ENCODE measurements at regions not wholly inside any gene's neighbourhood (a gene's known extent, or its start where the extent isn't known, plus 50 kb on each side); places are given as distances from the start of the nearest gene placed in this dataset.

- no peaks in the 10 kb centered on the region for H3K36me3 Mint-ChIP-seq (ENCODE audit: low read depth)
- H3K4me3 Mint-ChIP-seq (ENCODE audit: low read depth), result no peak overlapping the region
- peaks cover 33% of the 10 kb centered on the region for H3K27me3 Mint-ChIP-seq (ENCODE audit: low read depth)
- DNase-seq (ENCODE audit: low spot score), result no peak
- no peaks in the 10 kb centered on the region for H3K4me1 Mint-ChIP-seq (ENCODE audit: low read depth)
- intact Hi-C loops (cut with micrococcal nuclease), result no loop called here
- H3K27ac Mint-ChIP-seq, result no peak overlapping the region
- no peaks in the 10 kb centered on the region for H3K9me3 Mint-ChIP-seq
Measured at GRCh38 chr10:100612601-100613595, 77.2 kb downstream of the HIF1AN start.

- DNase-seq (ENCODE audit: low spot score), result no peak
- intact Hi-C loops (cut with micrococcal nuclease), result no loop called here
- Mint-ChIP-seq H3K4me3 (ENCODE audit: low read depth) (no peak overlapping the region), H3K4me1 (ENCODE audit: low read depth) (no peaks in the 10 kb centered on the region), H3K36me3 (ENCODE audit: low read depth) (no peaks in the 10 kb centered on the region), H3K9me3 (no peaks in the 10 kb centered on the region), H3K27ac (no peak overlapping the region), H3K27me3 (ENCODE audit: low read depth) (peaks cover 34% of the 10 kb centered on the region)
Measured at GRCh38 chr10:100613846-100614245, 78.1 kb downstream of the HIF1AN start.

GRCh38 chr10:100614429-100615095, 78.8 kb downstream of the HIF1AN start:
- Mint-ChIP-seq H3K36me3 (ENCODE audit: low read depth) (no peaks in the 10 kb centered on the region), H3K27me3 (ENCODE audit: low read depth) (peaks cover 41% of the 10 kb centered on the region), H3K9me3 (no peaks in the 10 kb centered on the region), H3K27ac (no peak overlapping the region), H3K4me3 (ENCODE audit: low read depth) (no peak overlapping the region), H3K4me1 (ENCODE audit: low read depth) (no peaks in the 10 kb centered on the region)
- intact Hi-C loops (cut with micrococcal nuclease), result no loop called here
- no peak for DNase-seq (ENCODE audit: low spot score)

- no peaks in the 10 kb centered on the region for H3K9me3 Mint-ChIP-seq
- DNase-seq (ENCODE audit: low spot score), result no peak
- no peaks in the 10 kb centered on the region for H3K4me1 Mint-ChIP-seq (ENCODE audit: low read depth)
- intact Hi-C loops (cut with micrococcal nuclease), result no loop called here
- peaks cover 45% of the 10 kb centered on the region for H3K27me3 Mint-ChIP-seq (ENCODE audit: low read depth)
- H3K27ac Mint-ChIP-seq, result no peak overlapping the region
- no peak overlapping the region for H3K4me3 Mint-ChIP-seq (ENCODE audit: low read depth)
- H3K36me3 Mint-ChIP-seq (ENCODE audit: low read depth), result no peaks in the 10 kb centered on the region
Measured at GRCh38 chr10:100615241-100615640, 79.5 kb downstream of the HIF1AN start.

GRCh38 chr10:100615908-100616307, 80.2 kb downstream of the HIF1AN start:
- Mint-ChIP-seq H3K27ac (no peak overlapping the region), H3K4me1 (ENCODE audit: low read depth) (no peaks in the 10 kb centered on the region), H3K4me3 (ENCODE audit: low read depth) (no peak overlapping the region), H3K27me3 (ENCODE audit: low read depth) (peaks cover 49% of the 10 kb centered on the region), H3K36me3 (ENCODE audit: low read depth) (no peaks in the 10 kb centered on the region), H3K9me3 (no peaks in the 10 kb centered on the region)
- DNase-seq (ENCODE audit: low spot score), result no peak
- intact Hi-C loops (cut with micrococcal nuclease), result no loop called here

GRCh38 chr10:100618091-100618615, 82.4 kb downstream of the HIF1AN start:
- H3K4me3 Mint-ChIP-seq (ENCODE audit: low read depth), result no peak overlapping the region
- H3K27ac Mint-ChIP-seq, result no peak overlapping the region
- intact Hi-C loops (cut with micrococcal nuclease), result no loop called here
- H3K9me3 Mint-ChIP-seq, result no peaks in the 10 kb centered on the region
- no peaks in the 10 kb centered on the region for H3K4me1 Mint-ChIP-seq (ENCODE audit: low read depth)
- no peak for DNase-seq (ENCODE audit: low spot score)
- H3K27me3 Mint-ChIP-seq (ENCODE audit: low read depth), result peaks cover 51% of the 10 kb centered on the region
- H3K36me3 Mint-ChIP-seq (ENCODE audit: low read depth), result no peaks in the 10 kb centered on the region

- Mint-ChIP-seq H3K9me3 (no peaks in the 10 kb centered on the region), H3K27me3 (ENCODE audit: low read depth) (peaks cover 48% of the 10 kb centered on the region), H3K36me3 (ENCODE audit: low read depth) (no peaks in the 10 kb centered on the region), H3K4me3 (ENCODE audit: low read depth) (no peak overlapping the region), H3K27ac (no peak overlapping the region), H3K4me1 (ENCODE audit: low read depth) (no peaks in the 10 kb centered on the region)
- intact Hi-C loops (cut with micrococcal nuclease), result no loop called here
- no peak for DNase-seq (ENCODE audit: low spot score)
Measured at GRCh38 chr10:100618632-100619255, 83.0 kb downstream of the HIF1AN start.

GRCh38 chr10:100620087-100620835, 84.5 kb downstream of the HIF1AN start:
- no peak for DNase-seq (ENCODE audit: low spot score)
- Mint-ChIP-seq H3K4me3 (ENCODE audit: low read depth) (no peak overlapping the region), H3K27me3 (ENCODE audit: low read depth) (peaks cover 52% of the 10 kb centered on the region), H3K27ac (no peak overlapping the region), H3K9me3 (no peaks in the 10 kb centered on the region), H3K4me1 (ENCODE audit: low read depth) (no peaks in the 10 kb centered on the region), H3K36me3 (ENCODE audit: low read depth) (no peaks in the 10 kb centered on the region)
- intact Hi-C loops (cut with micrococcal nuclease), result no loop called here

GRCh38 chr10:100621360-100622205, 85.8 kb downstream of the HIF1AN start:
- H3K36me3 Mint-ChIP-seq (ENCODE audit: low read depth), result no peaks in the 10 kb centered on the region
- no peaks in the 10 kb centered on the region for H3K4me1 Mint-ChIP-seq (ENCODE audit: low read depth)
- intact Hi-C loops (cut with micrococcal nuclease), result no loop called here
- DNase-seq (ENCODE audit: low spot score), result peak; percentile 22
- H3K27me3 Mint-ChIP-seq (ENCODE audit: low read depth), result peaks cover 52% of the 10 kb centered on the region
- peak overlapping the region; percentile 11 for H3K4me3 Mint-ChIP-seq (ENCODE audit: low read depth)
- H3K27ac Mint-ChIP-seq, result no peak overlapping the region
- H3K9me3 Mint-ChIP-seq, result no peaks in the 10 kb centered on the region

- Mint-ChIP-seq H3K9me3 (no peaks in the 10 kb centered on the region), H3K4me3 (ENCODE audit: low read depth) (no peak overlapping the region), H3K27me3 (ENCODE audit: low read depth) (peaks cover 51% of the 10 kb centered on the region), H3K27ac (no peak overlapping the region), H3K36me3 (ENCODE audit: low read depth) (no peaks in the 10 kb centered on the region), H3K4me1 (ENCODE audit: low read depth) (no peaks in the 10 kb centered on the region)
- intact Hi-C loops (cut with micrococcal nuclease), result no loop called here
- no peak for DNase-seq (ENCODE audit: low spot score)
Measured at GRCh38 chr10:100622946-100623345, 87.2 kb downstream of the HIF1AN start.

- no peaks in the 10 kb centered on the region for H3K9me3 Mint-ChIP-seq
- no peaks in the 10 kb centered on the region for H3K36me3 Mint-ChIP-seq (ENCODE audit: low read depth)
- DNase-seq (ENCODE audit: low spot score), result no peak
- H3K4me3 Mint-ChIP-seq (ENCODE audit: low read depth), result no peak overlapping the region
- no peaks in the 10 kb centered on the region for H3K4me1 Mint-ChIP-seq (ENCODE audit: low read depth)
- intact Hi-C loops (cut with micrococcal nuclease), result no loop called here
- H3K27me3 Mint-ChIP-seq (ENCODE audit: low read depth), result peaks cover 51% of the 10 kb centered on the region
- H3K27ac Mint-ChIP-seq, result no peak overlapping the region
Measured at GRCh38 chr10:100623521-100624230, 87.9 kb downstream of the HIF1AN start.
